ENCODE measurements at regions not wholly inside any gene's neighbourhood (a gene's known extent, or its start where the extent isn't known, plus 50 kb on each side); places are given as distances from the start of the nearest gene placed in this dataset.

- no peak for DNase-seq (ENCODE audit: low spot score)
Measured at GRCh38 chr14:42750771-42751170, 1144.1 kb downstream of the LRFN5 start.

GRCh38 chr14:42742084-42742483 lies 1135.4 kb downstream of the LRFN5 start:
- DNase-seq (ENCODE audit: low spot score) = no peak

- DNase-seq (ENCODE audit: low spot score) = no peak
Measured at GRCh38 chr14:42736408-42736807, 1129.7 kb downstream of the LRFN5 start.

- no peak for DNase-seq (ENCODE audit: low spot score)
Measured at GRCh38 chr14:42734041-42734440, 1127.4 kb downstream of the LRFN5 start.

- no peak for DNase-seq (ENCODE audit: low spot score)
Measured at GRCh38 chr14:42732005-42732404, 1125.3 kb downstream of the LRFN5 start.

GRCh38 chr14:42731480-42731879 lies 1124.8 kb downstream of the LRFN5 start:
- DNase-seq (ENCODE audit: low spot score) = no peak

- DNase-seq (ENCODE audit: low spot score) = no peak
Measured at GRCh38 chr14:42729681-42730080, 1123.0 kb downstream of the LRFN5 start.

GRCh38 chr14:42719391-42719790 lies 1112.7 kb downstream of the LRFN5 start:
- DNase-seq (ENCODE audit: low spot score) = no peak

GRCh38 chr14:42715316-42715715 lies 1108.6 kb downstream of the LRFN5 start:
- DNase-seq (ENCODE audit: low spot score) = no peak

- DNase-seq (ENCODE audit: low spot score) = no peak
Measured at GRCh38 chr14:42710071-42710470, 1103.4 kb downstream of the LRFN5 start.

- no peak for DNase-seq (ENCODE audit: low spot score)
Measured at GRCh38 chr14:42703501-42703900, 1096.8 kb downstream of the LRFN5 start.

- no peak for DNase-seq (ENCODE audit: low spot score)
Measured at GRCh38 chr14:42687421-42687820, 1080.7 kb downstream of the LRFN5 start.

- no peak for DNase-seq (ENCODE audit: low spot score)
Measured at GRCh38 chr14:42683707-42684106, 1077.0 kb downstream of the LRFN5 start.

- no peak for DNase-seq (ENCODE audit: low spot score)
Measured at GRCh38 chr14:42676636-42677035, 1070.0 kb downstream of the LRFN5 start.

GRCh38 chr14:42673963-42674362 lies 1067.3 kb downstream of the LRFN5 start:
- no peak for DNase-seq (ENCODE audit: low spot score)

GRCh38 chr14:42671636-42672035 lies 1065.0 kb downstream of the LRFN5 start:
- no peak for DNase-seq (ENCODE audit: low spot score)

- no peak for DNase-seq (ENCODE audit: low spot score)
Measured at GRCh38 chr14:42665083-42665482, 1058.4 kb downstream of the LRFN5 start.

GRCh38 chr14:42664190-42664589 lies 1057.5 kb downstream of the LRFN5 start:
- DNase-seq (ENCODE audit: low spot score) = no peak

GRCh38 chr14:42654707-42655106 lies 1048.0 kb downstream of the LRFN5 start:
- DNase-seq (ENCODE audit: low spot score) = no peak

- DNase-seq (ENCODE audit: low spot score) = no peak
Measured at GRCh38 chr14:42642787-42643186, 1036.1 kb downstream of the LRFN5 start.

GRCh38 chr14:42633504-42634095 lies 1026.9 kb downstream of the LRFN5 start:
- DNase-seq (ENCODE audit: low spot score) = no peak

- DNase-seq (ENCODE audit: low spot score) = no peak
Measured at GRCh38 chr14:42629553-42629952, 1022.9 kb downstream of the LRFN5 start.

- DNase-seq (ENCODE audit: low spot score) = no peak
Measured at GRCh38 chr14:42628602-42629001, 1021.9 kb downstream of the LRFN5 start.

- DNase-seq (ENCODE audit: low spot score) = no peak
Measured at GRCh38 chr14:42626986-42627385, 1020.3 kb downstream of the LRFN5 start.
